ENCODE measurements at regions not wholly inside any gene's neighbourhood (a gene's known extent, or its start where the extent isn't known, plus 50 kb on each side); places are given as distances from the start of the nearest gene placed in this dataset.

DNA sequence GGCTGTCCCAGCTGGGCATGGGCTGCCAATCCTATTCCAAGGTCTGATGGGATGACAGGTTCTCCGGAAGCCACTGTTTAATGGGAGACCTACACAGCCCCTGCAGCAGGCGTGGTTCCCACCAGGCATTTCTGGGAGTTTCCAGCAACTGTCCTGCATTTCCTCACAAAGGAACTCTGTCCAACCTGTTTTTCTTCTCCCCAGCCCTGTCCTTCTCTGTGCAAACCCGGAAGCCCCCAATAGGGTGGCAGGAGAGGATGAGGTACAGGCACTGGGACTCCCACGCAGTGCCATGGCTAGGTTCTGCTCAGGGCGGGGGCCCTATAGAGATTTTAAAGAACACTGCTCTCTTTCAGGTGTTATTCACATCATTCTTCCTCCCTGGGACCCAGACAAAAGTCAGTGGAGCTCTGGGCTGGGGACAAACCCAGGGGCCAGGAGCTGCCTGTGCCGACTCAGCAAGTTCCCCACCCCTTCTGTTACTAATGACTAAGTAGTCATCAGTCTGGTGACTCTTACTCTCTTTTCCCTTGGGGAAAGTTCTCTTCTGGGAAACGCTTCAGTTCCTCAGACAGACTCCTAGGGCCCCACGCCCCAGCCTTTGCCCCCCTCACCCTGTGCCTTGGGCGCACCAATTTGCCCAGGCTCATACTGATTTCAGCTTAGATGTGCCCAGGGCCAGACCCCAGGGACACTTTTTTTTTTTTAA is 97.7 kb downstream of the CD47 start:
- Histone ChIP-seq H3K9me3 (no peaks in the 10 kb centered on the region), H3K4me3 (no peak overlapping the region), H3K27ac (no peak overlapping the region), H3K36me3 (no peaks in the 10 kb centered on the region), H3K27me3 (no peaks in the 10 kb centered on the region), H3K4me1 (peaks cover 2 to 3% of the 10 kb centered on the region in 2 donors)
- no peak for ATAC-seq
- in situ Hi-C loops (cut with MboI; ENCODE audit: low sequenced_read_pairs in 4 of 4) (no loop called here), intact Hi-C loops (cut with DNase I; ENCODE audit: low total_unique reads) (no loop called here)
- TF ChIP-seq, protein P1, sequence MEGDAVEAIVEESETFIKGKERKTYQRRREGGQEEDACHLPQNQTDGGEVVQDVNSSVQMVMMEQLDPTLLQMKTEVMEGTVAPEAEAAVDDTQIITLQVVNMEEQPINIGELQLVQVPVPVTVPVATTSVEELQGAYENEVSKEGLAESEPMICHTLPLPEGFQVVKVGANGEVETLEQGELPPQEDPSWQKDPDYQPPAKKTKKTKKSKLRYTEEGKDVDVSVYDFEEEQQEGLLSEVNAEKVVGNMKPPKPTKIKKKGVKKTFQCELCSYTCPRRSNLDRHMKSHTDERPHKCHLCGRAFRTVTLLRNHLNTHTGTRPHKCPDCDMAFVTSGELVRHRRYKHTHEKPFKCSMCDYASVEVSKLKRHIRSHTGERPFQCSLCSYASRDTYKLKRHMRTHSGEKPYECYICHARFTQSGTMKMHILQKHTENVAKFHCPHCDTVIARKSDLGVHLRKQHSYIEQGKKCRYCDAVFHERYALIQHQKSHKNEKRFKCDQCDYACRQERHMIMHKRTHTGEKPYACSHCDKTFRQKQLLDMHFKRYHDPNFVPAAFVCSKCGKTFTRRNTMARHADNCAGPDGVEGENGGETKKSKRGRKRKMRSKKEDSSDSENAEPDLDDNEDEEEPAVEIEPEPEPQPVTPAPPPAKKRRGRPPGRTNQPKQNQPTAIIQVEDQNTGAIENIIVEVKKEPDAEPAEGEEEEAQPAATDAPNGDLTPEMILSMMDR (IDR thresholded peaks at IDR 0.05 in 4 of 5, conservative IDR thresholded peaks at IDR 0.05 in 1 of 5) = no peak
- TF ChIP-seq POLR2A (IDR thresholded peaks at IDR 0.05) = no peak
- DNase-seq = no peak

DNA sequence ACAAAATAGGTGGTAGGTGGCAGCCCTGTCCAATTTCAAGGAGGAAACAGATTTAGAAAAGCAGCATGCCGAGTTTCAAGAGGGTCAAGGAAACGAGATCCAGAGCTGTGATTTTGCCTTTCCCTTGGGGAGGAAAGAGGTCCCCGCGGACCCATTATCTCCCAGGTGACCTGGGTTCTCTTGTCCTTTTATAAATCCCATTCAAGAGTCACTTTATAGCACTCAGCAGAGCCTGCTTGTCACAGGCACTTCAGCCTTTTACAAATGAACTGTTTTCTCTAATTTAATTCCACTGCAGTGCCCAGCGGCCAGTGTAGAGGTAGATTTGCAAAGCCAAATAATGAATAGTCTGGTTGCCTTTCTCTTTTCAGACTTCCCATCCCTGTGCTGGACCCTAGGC is 99.9 kb downstream of the CD47 start:
- intact Hi-C loops (cut with DNase I; ENCODE audit: low total_unique reads) = no loop called here
- in situ Hi-C loops (cut with MboI; ENCODE audit: low sequenced_read_pairs in 4 of 4) = no loop called here
- DNase-seq = no peak
- H3K36me3 ChIP-seq = no peaks in the 10 kb centered on the region
- H3K27ac ChIP-seq = no peak overlapping the region
- no peaks in the 10 kb centered on the region for H3K27me3 ChIP-seq
- H3K4me1 ChIP-seq = peaks cover 2 to 15% of the 10 kb centered on the region in 2 donors
- no peak for ATAC-seq
- no peaks in the 10 kb centered on the region for H3K9me3 ChIP-seq
- no peak overlapping the region for H3K4me3 ChIP-seq
- TF ChIP-seq, protein P1 (IDR thresholded peaks at IDR 0.05 in 4 of 5, conservative IDR thresholded peaks at IDR 0.05 in 1 of 5) = no peak
- no peak for TF ChIP-seq POLR2A (IDR thresholded peaks at IDR 0.05)

DNA sequence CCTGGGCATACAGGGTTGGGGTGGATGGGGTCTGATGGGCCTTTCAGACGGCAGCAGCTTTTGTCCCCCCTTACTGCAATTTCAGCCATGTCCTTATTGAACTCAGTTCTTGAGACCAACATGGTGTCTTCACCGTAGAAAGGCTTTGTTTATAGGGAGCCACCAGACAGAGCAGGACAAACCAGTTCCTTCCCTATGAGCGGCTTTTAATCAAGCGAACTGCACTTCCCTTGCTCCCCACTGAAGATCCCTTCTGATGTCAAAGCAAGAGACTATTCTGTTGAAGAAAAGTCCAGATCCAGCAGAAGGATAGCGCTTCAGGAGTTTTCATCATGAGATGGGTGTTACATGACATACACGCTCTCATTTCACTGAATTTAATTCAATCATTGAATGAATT is 100.4 kb downstream of the CD47 start:
- DNase-seq = no peak
- no peak overlapping the region for H3K27ac ChIP-seq
- no peaks in the 10 kb centered on the region for H3K36me3 ChIP-seq
- H3K4me3 ChIP-seq = no peak overlapping the region
- H3K9me3 ChIP-seq = no peaks in the 10 kb centered on the region
- no peak for TF ChIP-seq POLR2A (IDR thresholded peaks at IDR 0.05)
- TF ChIP-seq, protein P1 (IDR thresholded peaks at IDR 0.05 in 4 of 5, conservative IDR thresholded peaks at IDR 0.05 in 1 of 5) = no peak
- intact Hi-C loops (cut with DNase I; ENCODE audit: low total_unique reads) = no loop called here
- in situ Hi-C loops (cut with MboI; ENCODE audit: low sequenced_read_pairs in 4 of 4) = no loop called here
- no peaks in the 10 kb centered on the region for H3K27me3 ChIP-seq
- no peak for ATAC-seq
- peaks cover 2 to 15% of the 10 kb centered on the region in 2 donors for H3K4me1 ChIP-seq

DNA sequence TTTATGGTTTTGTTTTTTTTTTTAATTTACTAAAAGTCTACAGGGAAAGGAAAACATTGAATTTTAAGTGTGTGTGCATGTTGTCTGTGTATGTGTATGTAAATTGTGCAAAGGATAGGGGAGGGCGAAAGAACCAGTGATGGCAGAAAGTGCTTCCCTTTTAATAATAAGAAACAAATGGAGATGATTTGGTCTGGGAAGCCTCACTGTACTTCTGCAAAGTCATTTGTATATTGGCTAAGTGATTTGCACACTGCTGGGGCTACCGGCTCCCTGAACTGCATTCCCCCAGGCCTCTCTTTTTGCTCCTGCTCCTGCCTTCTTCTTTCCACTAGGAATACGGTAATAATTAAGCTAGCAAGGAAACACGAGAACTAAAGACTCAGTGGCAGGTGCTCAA is 101.2 kb downstream of the CD47 start:
- DNase-seq (no peak), ATAC-seq (no peak)
- no peak for TF ChIP-seq POLR2A (IDR thresholded peaks at IDR 0.05)
- TF ChIP-seq, protein P1 (IDR thresholded peaks at IDR 0.05 in 4 of 5, conservative IDR thresholded peaks at IDR 0.05 in 1 of 5) = no peak
- peaks cover 2 to 15% of the 10 kb centered on the region in 2 donors for H3K4me1 ChIP-seq
- no peak overlapping the region for H3K4me3 ChIP-seq
- no peaks in the 10 kb centered on the region for H3K36me3 ChIP-seq
- H3K9me3 ChIP-seq = no peaks in the 10 kb centered on the region
- H3K27ac ChIP-seq = no peak overlapping the region
- in situ Hi-C loops (cut with MboI; ENCODE audit: low sequenced_read_pairs in 4 of 4) = no loop called here
- H3K27me3 ChIP-seq = no peaks in the 10 kb centered on the region
- intact Hi-C loops (cut with DNase I; ENCODE audit: low total_unique reads) = loop anchor here (10.0 kb wide), 1 partner anchor 95 kb away; no protein-coding TSS in a partner anchor

All from gastrocnemius medialis (tissue), 4 donors.